ENCODE measurements at regions not wholly inside any gene's neighbourhood (a gene's known extent, or its start where the extent isn't known, plus 50 kb on each side); places are given as distances from the start of the nearest gene placed in this dataset.

DNA sequence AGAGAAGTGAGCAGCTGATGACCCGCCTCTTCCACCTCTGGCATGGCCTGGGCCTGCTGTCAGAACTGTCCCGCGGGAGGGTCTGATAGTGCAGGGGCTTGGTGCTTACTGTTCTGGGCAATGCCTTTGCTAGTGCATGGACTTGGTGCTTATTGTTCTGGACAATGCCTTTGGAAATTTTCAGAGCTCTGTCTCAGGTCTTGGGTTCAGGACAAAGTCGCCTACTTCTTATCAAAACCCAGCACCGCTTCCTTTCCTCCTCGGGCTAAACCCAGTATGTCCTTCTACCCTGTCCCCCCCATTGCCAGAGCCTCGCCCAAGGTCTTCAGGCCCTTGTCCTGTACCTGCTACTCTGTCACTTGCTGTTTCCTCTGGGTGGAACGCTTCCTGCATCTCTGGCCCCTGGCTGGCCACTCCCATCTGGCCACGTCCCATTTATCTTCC, 149.6 kb downstream of the ACKR3 start:
- DNase-seq: no peak

DNA sequence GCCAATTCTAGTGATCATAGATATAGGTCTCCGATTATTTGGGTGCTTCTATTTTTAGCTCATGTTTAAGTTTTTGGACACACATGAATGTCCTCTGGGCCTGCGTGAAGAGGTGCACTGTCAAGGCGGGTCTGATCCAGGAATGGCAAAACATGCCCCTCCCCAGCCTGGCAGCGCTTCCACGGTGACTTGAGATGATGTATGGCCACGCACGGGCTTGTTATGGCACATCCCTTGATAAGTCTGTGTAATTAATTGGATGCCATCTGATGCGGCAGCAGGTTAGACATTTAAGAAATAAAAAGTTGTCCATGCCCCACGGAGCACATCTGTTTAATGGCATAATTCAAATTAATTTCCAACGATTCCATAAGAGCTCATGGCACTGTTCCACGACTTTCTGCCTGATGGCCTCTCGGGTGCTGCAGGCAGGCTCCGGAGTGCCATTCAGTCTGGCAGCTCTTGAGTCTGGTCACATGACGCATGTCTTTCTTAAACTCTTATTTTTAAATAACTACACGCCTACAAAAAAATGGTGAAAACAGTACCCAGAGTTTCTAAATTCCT, 151.4 kb downstream of the ACKR3 start:
- DNase-seq: no peak

DNA sequence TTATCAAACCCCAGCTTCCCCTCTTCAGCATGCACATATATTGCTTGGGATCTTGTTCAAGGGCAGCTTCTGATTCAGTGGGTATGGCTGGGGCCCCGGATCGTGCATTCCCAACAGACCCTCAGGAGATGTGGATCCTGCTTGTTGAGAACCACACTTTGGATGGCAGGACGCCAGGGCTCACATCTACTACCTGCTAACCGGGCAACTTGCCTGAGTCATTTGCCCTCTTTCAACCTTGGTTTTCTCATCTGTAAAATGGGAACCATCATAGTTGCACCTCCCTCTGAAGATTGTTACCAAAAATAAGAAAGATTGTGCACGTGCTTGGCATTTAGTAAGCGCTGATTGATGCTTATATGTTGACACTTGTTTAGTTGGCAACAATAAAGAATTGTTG, 154.6 kb downstream of the ACKR3 start:
- no peak for DNase-seq

- DNase-seq: no peak
These were observed 157.3 kb downstream of the ACKR3 start for GRCh38 chr2:236726701-236727450.

DNA sequence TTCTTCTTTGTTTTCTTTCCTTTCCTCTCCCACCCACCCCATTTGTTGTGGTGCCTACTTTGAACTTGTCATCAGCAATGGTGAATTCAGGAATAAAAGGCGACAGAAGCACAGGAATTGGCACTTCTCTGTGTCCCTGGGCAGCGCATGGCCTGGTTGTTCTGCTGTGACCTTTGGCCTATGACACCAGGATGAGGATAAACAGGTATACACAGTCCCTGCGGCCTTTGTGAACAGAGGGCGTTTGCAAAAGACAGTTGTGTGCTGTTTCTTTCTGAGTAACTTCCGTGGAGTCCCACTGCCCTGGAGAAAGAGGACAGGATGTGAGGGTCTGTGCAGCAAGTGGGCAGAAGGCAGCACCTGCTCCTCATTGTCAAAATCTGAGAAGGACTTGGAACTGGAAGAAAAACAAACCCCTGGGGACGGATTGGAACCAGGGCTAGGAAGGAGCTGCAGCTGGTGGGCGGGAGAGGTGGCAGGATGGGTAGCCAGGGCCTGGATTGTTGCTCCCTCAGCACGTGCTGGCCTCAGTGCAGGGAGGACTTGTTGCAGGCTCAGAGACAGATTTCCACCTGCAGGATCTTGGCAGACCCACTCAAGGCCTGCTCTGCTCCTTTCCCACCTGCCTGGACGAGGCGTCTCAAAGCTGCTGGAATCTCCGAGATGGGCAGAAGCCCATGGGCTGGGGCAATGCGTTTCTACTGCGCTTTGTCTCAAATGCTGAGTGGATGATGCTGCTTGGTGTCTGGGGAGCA, 159.5 kb downstream of the ACKR3 start:
- DNase-seq: no peak

GRCh38 chr2:236730393-236730792, 160.8 kb downstream of the ACKR3 start:
- DNase-seq: no peak

- no peak for DNase-seq
These were observed 162.3 kb downstream of the ACKR3 start for GRCh38 chr2:236731767-236732580.

DNA sequence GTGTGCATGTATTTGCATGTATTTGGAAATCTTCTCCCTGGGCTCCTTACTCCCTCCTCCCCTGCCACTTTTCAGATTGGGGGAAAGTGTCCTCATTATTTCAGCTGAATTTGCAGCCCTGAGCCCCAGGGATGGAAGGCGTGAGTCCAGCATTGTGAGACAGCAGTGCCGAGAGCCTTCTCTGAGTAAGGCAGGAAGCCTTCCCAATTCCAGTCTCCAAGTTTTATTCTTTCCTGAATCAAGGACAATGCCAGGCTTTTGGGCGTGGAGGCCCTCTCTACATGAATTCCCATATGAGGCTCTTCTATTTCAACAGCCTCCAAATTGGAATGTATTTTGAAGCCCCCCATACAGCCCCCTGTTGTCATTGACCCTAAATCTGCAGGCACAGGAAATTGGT, 163.5 kb downstream of the ACKR3 start:
- no peak for DNase-seq

DNA sequence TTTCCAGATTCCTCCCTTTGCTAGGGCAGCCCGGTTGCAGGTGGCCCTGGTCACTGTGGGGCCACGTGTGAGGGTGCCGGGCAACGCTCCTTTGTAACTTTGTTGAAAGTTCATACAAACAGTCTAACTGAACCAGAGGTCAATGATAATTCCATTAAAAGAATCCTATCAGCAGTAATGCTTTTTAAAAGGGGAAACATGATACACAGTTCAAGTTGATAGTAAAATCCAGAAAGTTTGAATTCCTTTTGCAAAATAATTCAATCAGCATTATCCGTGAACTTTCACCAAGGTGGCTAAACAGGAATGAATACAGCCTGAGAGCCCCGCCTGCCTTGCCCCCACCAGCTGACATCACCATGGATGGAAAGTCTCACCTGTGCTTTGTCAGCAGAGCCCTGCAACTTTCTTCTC, 166.2 kb downstream of the ACKR3 start:
- DNase-seq: no peak

GRCh38 chr2:236738030-236738429, 168.4 kb downstream of the ACKR3 start:
- DNase-seq: no peak

- no peak for DNase-seq
These were observed 169.3 kb downstream of the ACKR3 start for GRCh38 chr2:236738896-236739295.

- no peak for DNase-seq
These were observed 170.0 kb downstream of the ACKR3 start for GRCh38 chr2:236739663-236740062.

DNA sequence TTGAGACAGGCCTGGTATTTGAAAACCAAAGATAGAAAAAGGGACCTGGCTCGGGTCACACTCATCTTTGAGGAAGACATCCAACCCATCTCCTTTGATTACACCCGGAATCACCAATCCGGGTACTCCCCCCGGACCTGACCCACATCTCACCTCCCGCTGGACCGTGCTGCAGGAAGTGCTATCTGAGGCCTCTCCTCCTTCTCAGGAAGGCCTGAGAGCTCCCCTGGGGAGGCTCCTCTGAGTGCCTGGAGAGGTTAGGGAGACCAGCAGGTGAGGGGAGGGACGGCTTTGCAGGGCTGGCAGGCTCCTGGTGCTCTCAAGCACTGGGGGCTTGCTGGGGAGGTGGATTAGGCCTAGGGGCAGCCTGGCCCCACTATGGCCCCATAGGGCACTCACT, 170.9 kb downstream of the ACKR3 start:
- DNase-seq: no peak

GRCh38 chr2:236743039-236743920, 173.7 kb downstream of the ACKR3 start:
- no peak for DNase-seq

DNA sequence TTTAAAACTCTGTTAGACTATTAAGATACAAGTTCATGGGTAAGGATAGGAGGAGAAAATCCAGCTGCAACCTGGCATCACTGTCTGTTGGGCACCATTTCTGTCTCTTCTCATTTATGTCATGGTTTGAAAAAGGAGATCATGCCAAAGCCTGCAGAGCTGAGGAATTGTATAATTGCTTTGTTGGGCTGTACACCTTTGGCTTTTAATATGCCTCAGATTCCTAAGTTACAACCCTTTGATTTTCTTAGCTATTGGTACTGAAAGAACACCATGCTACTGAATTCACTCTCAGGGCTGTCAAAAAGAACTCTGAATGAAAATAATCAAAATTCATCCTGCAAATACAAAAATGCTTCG, 174.3 kb downstream of the ACKR3 start:
- DNase-seq: no peak

DNA sequence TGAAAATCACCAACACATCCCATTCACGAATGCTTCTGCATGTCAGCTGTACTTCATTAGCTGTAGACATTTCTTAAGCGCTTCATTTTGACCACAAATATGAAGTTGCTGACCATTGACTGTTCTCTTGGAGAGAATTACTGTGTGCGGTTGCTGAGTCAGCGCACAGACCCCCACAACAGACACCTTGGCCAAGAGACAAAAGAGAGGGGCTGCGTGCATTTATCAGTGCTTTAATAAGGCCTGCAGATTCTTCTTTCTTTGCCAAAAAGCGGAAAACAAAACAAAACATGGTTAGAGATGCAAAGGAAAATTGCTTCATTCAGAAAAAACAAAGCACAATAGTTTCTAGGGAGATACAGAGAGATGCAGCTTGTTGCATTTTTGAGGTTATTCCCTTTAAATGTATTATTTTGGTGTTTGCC, 174.7 kb downstream of the ACKR3 start:
- no peak for DNase-seq

- DNase-seq: no peak
These were observed 175.1 kb downstream of the ACKR3 start for GRCh38 chr2:236744716-236745115.

DNA sequence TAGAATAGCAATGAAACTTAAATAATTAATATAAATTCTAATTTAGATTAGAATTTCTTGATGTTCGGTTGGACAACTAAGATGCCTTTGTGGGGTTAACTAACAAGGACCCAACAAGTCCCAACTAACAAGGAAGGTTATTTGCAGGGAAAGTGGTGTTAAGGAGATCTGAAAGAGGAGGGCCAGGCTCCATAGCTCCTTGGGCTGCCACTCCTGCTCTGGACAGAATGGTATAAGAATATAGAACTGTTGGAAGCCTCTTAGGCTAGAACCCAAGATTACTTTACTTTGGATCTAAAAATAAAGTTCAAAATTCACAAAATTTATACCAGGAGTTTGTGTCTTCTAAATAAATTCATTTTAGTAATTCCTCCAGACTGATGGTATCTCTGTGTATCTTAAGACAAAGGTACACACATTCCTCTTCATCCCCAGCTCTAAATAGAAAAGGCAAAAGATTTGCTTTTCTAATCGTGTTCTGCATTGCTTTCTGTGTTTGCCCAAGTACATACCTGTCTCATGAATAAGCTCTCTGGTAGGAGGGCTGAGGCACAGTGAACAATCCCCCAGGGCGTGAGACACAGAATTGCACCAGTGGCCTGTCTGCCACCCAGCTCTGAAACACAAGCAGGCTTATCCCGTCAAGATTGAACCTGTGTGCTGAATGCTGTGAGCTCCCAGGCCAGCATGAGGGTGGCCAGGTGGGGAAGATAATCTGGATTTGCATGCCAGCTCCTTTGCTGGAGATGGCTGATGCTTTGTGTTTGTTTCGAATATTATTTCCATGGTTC, 176.0 kb downstream of the ACKR3 start:
- no peak for DNase-seq

DNA sequence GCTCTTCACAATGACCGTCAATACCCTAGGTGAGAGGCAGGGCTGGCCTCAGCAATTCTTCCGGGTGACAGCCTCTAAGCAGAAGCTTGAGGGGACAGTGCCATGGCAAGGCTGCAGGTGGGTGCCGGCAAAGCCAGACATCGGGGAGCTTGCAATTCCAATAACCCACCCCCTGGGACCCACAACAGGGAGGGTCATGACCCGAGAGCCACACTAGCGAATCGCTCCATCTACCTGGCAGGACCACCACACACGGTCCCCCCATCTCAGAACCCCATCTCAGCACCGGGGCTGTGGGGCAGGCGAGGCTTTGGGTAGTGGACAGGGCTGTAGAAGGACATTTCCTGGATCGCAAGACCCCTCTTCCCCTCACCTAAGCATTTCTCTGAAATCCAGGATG, 177.2 kb downstream of the ACKR3 start:
- DNase-seq: no peak

GRCh38 chr2:236747426-236747825, 177.8 kb downstream of the ACKR3 start:
- DNase-seq: no peak

DNA sequence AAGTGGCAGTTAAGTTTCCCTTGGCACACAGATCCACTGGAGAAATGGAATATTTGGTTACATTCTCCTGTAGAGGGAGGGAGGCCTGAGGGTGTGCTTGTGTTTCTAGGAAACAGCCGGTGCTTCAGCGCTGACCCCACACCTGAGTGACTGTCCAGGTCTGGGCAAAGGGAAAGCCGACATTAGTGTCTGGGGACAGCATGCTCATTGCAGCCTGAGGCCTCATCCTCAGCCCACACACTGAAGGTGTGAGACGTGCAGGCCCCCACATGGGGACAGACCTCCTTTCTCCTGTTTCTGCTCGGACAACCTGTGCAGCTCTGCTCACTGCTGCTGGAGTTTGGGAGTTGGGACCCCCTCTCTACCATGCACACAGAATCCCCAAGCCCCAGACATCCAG, 178.3 kb downstream of the ACKR3 start:
- DNase-seq: no peak

Measured in activated T-cell treated with anti-CD3 and anti-CD28 coated beads, Interleukin-2, amount 50 U/mL, for 1 hour (primary cell).